HepG2 (cell line): ENCODE measurements at regions not wholly inside any gene's neighbourhood (a gene's known extent, or its start where the extent isn't known, plus 50 kb on each side); places are given as distances from the start of the nearest gene placed in this dataset.

Experiments used
- ATAC-seq: fragments of 200-7000 bp; cut with Tn5 transposase; 3 replicates; pipeline ENCODE4 v1.9.1; 2020; ENCODE audit warnings: mild to moderate bottlenecking, moderate library complexity
- BruUV-seq: library from RNA; stranded (reverse); fragments of 400-500 nt; replicated peaks from 2 replicates; lab custom pipeline; 2021; lab: Mats Ljungman, UMichigan
- CTCF ChIA-PET: fragments of 300-600 bp; formaldehyde crosslinking; extraction: SDS; loops from one replicate; lab custom pipeline; 2021; ENCODE audit warnings: low total read pairs, inconsistent platforms, low intra/inter-chr PET ratio; lab: Yijun Ruan, JAX
- POLR2A ChIA-PET: fragments of 350-600 bp; sonication (Branson Sonifier 250); formaldehyde crosslinking; loops from one replicate; lab custom pipeline; 2020; ENCODE audit warnings: antibody characterized with exemption, inconsistent platforms; lab: Yijun Ruan, JAX
- DNase-seq: peaks from one replicate; pipeline ENCODE4 v3.0.0-alpha.2; 2015; ENCODE audit warnings: low spot score
- FAIRE-seq: peaks from 3 replicates; lab custom pipeline; 2011; peaks lifted over from hg19 to GRCh38; lab: Jason Lieb, UNC
- H2AFZ ChIP-seq: one replicate; pipeline ENCODE4 v1.6.1; 2011; ENCODE audit warnings: low read length, inconsistent platforms
- H3K27ac ChIP-seq: fragments of 300-600 bp; 3 replicates; pipeline ENCODE4 v1.8.0; 2011; ENCODE audit warnings: mixed run types, mild to moderate bottlenecking, mixed read lengths, low read length, inconsistent platforms; ENCODE audit not compliant: insufficient read depth; ENCODE audit errors: extremely low read length
- H3K27me3 ChIP-seq, 2 experiments: fragments of 200-600 bp in 1 of 2; 2 replicates in 1 of 2; 3 replicates in 1 of 2; pipeline versions ENCODE4 v1.6.0 to v1.8.0; 2011; ENCODE audit warnings: low read length in 2 of 2, mild to moderate bottlenecking in 2 of 2, moderate library complexity in 2 of 2, inconsistent platforms in 1 of 2; ENCODE audit not compliant: insufficient read depth in 2 of 2, control insufficient read depth in 1 of 2
- H3K36me3 ChIP-seq, 2 experiments: fragments of 200-600 bp in 1 of 2; replicated peaks in 1 of 2; 2 replicates in 1 of 2; 3 replicates in 1 of 2; pipeline versions ENCODE4 v1.5.1 to v1.8.0; 2011; ENCODE audit warnings: low read length in 2 of 2, inconsistent platforms in 1 of 2; ENCODE audit not compliant: insufficient read depth in 2 of 2, control insufficient read depth in 1 of 2
- H3K4me1 ChIP-seq: 2 replicates; pipeline ENCODE4 v1.5.1; 2012; ENCODE audit warnings: low read length, inconsistent platforms; ENCODE audit not compliant: insufficient read depth
- H3K4me2 ChIP-seq: 2 replicates; pipeline ENCODE4 v1.6.0; 2011; ENCODE audit warnings: low read depth, low read length, inconsistent platforms
- H3K4me3 ChIP-seq, 3 experiments: fragments of 200-600 bp in 1 of 3; sonication (generic), shearing (Covaris generic) in 1 of 3; replicated peaks in 1 of 3; 2 replicates each; pipeline ENCODE4 v1.5.1; 2011 to 2016; ENCODE audit warnings: low read length in 3 of 3, inconsistent platforms in 2 of 3, low read depth in 2 of 3, mild to moderate bottlenecking in 2 of 3, control low read depth in 1 of 3, mixed read lengths in 1 of 3; ENCODE audit not compliant: insufficient read depth in 1 of 3
- H3K79me2 ChIP-seq: one replicate; pipeline ENCODE4 v1.6.1; 2011; ENCODE audit warnings: low read length, inconsistent platforms; ENCODE audit not compliant: insufficient read depth
- H3K9ac ChIP-seq: 2 replicates; pipeline ENCODE4 v1.6.0; 2011; ENCODE audit warnings: mild to moderate bottlenecking, low read depth, low read length, inconsistent platforms; ENCODE audit not compliant: insufficient read depth
- H3K9me3 ChIP-seq: 2 replicates; pipeline ENCODE4 v1.5.1; 2012; ENCODE audit warnings: mild to moderate bottlenecking, low read length
- H4K20me1 ChIP-seq: 2 replicates; pipeline ENCODE4 v1.6.0; 2011; ENCODE audit warnings: inconsistent platforms, mild to moderate bottlenecking, low read length, moderate library complexity; ENCODE audit not compliant: insufficient read depth
- CREB1 ChIP-seq, 2 experiments: fragments of 450-650 bp in 1 of 2; IDR thresholded peaks; 2 replicates each; pipeline ENCODE4 v1.6.1; 2016 to 2017; ENCODE audit warnings: control low read depth in 1 of 2, mild to moderate bottlenecking in 1 of 2, missing compliant biosample characterization in 1 of 2, missing genetic modification characterization in 1 of 2
- GTF2F1 ChIP-seq: fragments of 150-350 bp; IDR thresholded peaks from 2 replicates; pipeline ENCODE4 v1.6.1; 2014; ENCODE audit warnings: low read length
- NR2F6 ChIP-seq, 2 experiments: IDR thresholded peaks; 2 replicates each; pipeline ENCODE4 v1.6.1; 2016; ENCODE audit warnings: antibody characterized with exemption in 1 of 2, mild to moderate bottlenecking in 1 of 2
- PHB2 ChIP-seq: fragments of 450-650 bp; IDR thresholded peaks from 2 replicates; pipeline ENCODE4 v1.6.1; 2018; ENCODE audit not compliant: partially characterized antibody
- TSC22D2 ChIP-seq: sonication (generic); formaldehyde crosslinking; IDR thresholded peaks from 2 replicates; pipeline ENCODE4 v1.5.1; 2020; ENCODE audit warnings: missing genetic modification reagents, mild to moderate bottlenecking, borderline replicate concordance
- ZNF20 ChIP-seq: sonication (generic); formaldehyde crosslinking; IDR thresholded peaks from 2 replicates; pipeline ENCODE4 v1.4.0; 2020; ENCODE audit warnings: mild to moderate bottlenecking, moderate library complexity, missing genetic modification reagents
- ZNF687 ChIP-seq: sonication (generic); formaldehyde crosslinking; IDR thresholded peaks from 2 replicates; pipeline ENCODE4 v1.5.1; 2020; ENCODE audit warnings: mild to moderate bottlenecking, missing genetic modification reagents, moderate library complexity
- WGBS: methylation state at CpG from one replicate; pipeline ENCODE4 v1.1.6; 2017; ENCODE audit warnings: low lambda C conversion rate; 5-methylcytosine and 5-hydroxymethylcytosine counted together
- in situ Hi-C: cut with HindIII; loops from 2 replicates; pipeline ENCODE4 v1.10.0; 2017; ENCODE audit warnings: low pct_unique_long_range_greater_than_20kb; ENCODE audit not compliant: extremely low pct_ligation_motif_present
- intact Hi-C: fragments of 100-400 bp; cut with micrococcal nuclease; formaldehyde crosslinking; loops from one replicate; pipeline ENCODE4 v1.10.0; 2022; ENCODE audit not compliant: unreplicated experiment

GRCh38 chr15:73809728-73810501, 56.8 kb upstream of the INSYN1 start:
- 0 out of 3 replicates have a peak, but pooled peaks have one; percentile 9 for ATAC-seq
- Histone ChIP-seq H3K27ac (no peak overlapping the region), H3K36me3 (no peaks in the 10 kb centered on the region), H3K79me2 (no peaks in the 10 kb centered on the region), H3K4me2 (no peak overlapping the region), H3K9me3 (no peaks in the 10 kb centered on the region), H3K9ac (no peak overlapping the region)
- in situ Hi-C loops = no loop called here
- CTCF ChIA-PET = no interaction called here
- no TSS peak for BruUV-seq
- intact Hi-C loops = no loop called here
- WGBS = 0% methylated on average over 2 of the region's 10 CpGs
- TF ChIP-seq ZNF687 (CRISPR knock-in tag) (peak; percentile 25; the same call in 1 of the 2 replicates), GTF2F1 (no peak), ZNF20 (CRISPR knock-in tag) (no peak), TSC22D2 (CRISPR knock-in tag) (no peak), NR2F6 (IDR thresholded peaks at IDR 0.05) (no peak), NR2F6 (CRISPR knock-in tag; IDR thresholded peaks at IDR 0.05) (no peak), CREB1 (IDR thresholded peaks at IDR 0.05) (peak; percentile 60), CREB1 (CRISPR knock-in tag; IDR thresholded peaks at IDR 0.05) (no peak), PHB2 (no peak)
- TF ChIP-seq, all 625 proteins: peak for 2
- H3K27me3 ChIP-seq = peaks cover 1 to 6% of the 10 kb centered on the region in 2 experiments; a peak in 3 of 5 replicates
- H3K4me1 ChIP-seq = peaks cover 59% of the 10 kb centered on the region
- no peak overlapping the region; a peak in 1 of 6 replicates for H3K4me3 ChIP-seq
- FAIRE-seq (no peak), DNase-seq (no peak)
- H4K20me1 ChIP-seq = no peaks in the 10 kb centered on the region
- POLR2A ChIA-PET = no interaction called here
- H2AFZ ChIP-seq = no peak overlapping the region
